ENCODE measurements at regions not wholly inside any gene's neighbourhood (a gene's known extent, or its start where the extent isn't known, plus 50 kb on each side); places are given as distances from the start of the nearest gene placed in this dataset.
"Not testable (repeated sequence)": the region's sequence is repeated elsewhere in the genome, so short reads cannot be mapped to it uniquely, and the experiment has no call there.

DNA sequence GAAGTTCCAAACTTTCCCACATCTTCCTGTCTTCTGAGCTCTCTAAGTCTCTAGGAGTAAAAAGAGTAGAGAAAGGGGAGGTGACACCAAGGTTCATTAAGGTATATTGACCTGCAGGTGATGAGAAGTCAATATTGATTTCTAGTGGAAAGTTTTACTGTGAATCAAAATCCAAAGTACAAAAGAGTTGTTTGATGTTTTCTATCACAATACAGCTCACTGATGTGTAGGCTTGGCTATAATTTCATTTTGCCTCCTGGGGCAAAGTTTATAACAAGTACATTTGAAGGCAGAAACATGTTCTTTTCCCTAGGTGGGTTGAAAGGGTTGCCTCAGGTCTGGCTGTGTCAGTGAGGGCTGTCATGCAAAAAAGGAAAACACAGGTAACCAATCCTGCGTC lies 65.2 kb upstream of the LRPPRC start:
- no peak for DNase-seq (ENCODE audit: low read depth in 2 of 2)
- TF ChIP-seq, protein P1, sequence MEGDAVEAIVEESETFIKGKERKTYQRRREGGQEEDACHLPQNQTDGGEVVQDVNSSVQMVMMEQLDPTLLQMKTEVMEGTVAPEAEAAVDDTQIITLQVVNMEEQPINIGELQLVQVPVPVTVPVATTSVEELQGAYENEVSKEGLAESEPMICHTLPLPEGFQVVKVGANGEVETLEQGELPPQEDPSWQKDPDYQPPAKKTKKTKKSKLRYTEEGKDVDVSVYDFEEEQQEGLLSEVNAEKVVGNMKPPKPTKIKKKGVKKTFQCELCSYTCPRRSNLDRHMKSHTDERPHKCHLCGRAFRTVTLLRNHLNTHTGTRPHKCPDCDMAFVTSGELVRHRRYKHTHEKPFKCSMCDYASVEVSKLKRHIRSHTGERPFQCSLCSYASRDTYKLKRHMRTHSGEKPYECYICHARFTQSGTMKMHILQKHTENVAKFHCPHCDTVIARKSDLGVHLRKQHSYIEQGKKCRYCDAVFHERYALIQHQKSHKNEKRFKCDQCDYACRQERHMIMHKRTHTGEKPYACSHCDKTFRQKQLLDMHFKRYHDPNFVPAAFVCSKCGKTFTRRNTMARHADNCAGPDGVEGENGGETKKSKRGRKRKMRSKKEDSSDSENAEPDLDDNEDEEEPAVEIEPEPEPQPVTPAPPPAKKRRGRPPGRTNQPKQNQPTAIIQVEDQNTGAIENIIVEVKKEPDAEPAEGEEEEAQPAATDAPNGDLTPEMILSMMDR (IDR thresholded peaks at IDR 0.05; ENCODE audit: low read depth, low read length) = no peak
- H3K4me3 ChIP-seq (replicated peaks in 1 of 2; ENCODE audit: low read depth in 2 of 2, low read length in 2 of 2) = no peak overlapping the region

DNA sequence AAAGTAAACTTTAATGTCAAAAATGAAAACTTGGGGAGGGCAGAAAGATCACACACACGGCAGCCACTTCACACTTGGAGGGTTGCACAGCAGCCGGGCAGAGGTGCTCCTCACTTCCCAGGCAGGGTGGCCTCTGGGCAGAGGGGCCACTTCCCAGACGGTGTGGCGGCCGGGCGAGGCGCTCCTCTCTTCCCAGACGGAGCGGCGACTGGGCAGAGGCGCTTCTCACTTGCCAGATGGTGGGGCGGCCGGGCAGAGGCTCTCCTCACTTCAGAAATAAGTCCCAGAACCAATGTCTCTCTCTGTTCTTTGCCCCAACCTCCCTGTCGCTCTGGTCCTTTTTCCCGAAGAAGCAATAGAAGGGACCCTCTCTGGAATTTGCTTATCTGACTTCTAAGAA lies 65.7 kb upstream of the LRPPRC start:
- TF ChIP-seq, protein P1 (IDR thresholded peaks at IDR 0.05; ENCODE audit: low read depth, low read length) = no peak
- no peak overlapping the region for H3K4me3 ChIP-seq (replicated peaks in 1 of 2; ENCODE audit: low read depth in 2 of 2, low read length in 2 of 2)
- DNase-seq (ENCODE audit: low read depth in 2 of 2) = no peak

DNA sequence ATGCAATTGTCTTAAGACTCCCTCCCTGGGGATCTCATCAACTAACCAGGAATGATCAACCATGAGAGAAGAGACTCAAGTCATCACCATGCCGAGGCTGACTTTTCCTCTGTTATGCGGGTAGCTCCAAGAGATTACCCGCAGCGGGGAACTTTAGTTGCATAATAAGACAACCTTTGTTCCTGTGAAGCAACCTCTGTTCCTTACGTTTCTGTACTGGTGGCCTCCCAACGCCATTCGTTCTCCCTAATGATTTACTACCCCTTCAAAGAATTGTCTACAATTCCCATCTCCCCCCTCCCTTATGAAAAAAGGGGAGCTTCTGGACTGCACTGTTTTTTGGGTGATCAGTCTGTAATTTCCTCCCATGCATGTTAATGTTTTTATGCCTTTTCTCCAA lies 66.1 kb upstream of the LRPPRC start:
- TF ChIP-seq, protein P1 (IDR thresholded peaks at IDR 0.05; ENCODE audit: low read depth, low read length) = no peak
- H3K4me3 ChIP-seq (replicated peaks in 1 of 2; ENCODE audit: low read depth in 2 of 2, low read length in 2 of 2) = no peak overlapping the region
- no peak for DNase-seq (ENCODE audit: low read depth in 2 of 2)

DNA sequence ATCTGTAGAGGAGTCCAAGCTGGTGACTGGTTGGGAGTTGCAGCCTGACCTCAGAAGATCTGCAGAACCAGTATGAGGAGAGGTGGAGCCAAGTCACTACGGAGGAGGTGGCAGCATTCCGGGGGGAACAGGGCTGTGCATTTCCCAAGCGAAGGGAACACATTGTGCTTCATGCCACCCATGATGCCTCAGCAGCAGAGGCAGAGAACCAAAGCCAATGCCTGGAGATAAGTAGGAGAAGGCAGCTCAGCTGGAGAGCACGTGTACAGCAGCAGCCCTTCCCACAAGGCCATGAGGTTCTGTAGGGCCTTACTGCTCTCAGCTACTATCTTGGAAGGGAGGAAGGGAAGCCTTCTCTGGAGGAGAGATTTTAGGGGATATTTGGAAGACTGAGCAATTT lies 67.2 kb upstream of the LRPPRC start:
- TF ChIP-seq, protein P1 (IDR thresholded peaks at IDR 0.05; ENCODE audit: low read depth, low read length) = no peak
- DNase-seq (ENCODE audit: low read depth in 2 of 2) = no peak
- H3K4me3 ChIP-seq (replicated peaks in 1 of 2; ENCODE audit: low read depth in 2 of 2, low read length in 2 of 2) = no peak overlapping the region

DNA sequence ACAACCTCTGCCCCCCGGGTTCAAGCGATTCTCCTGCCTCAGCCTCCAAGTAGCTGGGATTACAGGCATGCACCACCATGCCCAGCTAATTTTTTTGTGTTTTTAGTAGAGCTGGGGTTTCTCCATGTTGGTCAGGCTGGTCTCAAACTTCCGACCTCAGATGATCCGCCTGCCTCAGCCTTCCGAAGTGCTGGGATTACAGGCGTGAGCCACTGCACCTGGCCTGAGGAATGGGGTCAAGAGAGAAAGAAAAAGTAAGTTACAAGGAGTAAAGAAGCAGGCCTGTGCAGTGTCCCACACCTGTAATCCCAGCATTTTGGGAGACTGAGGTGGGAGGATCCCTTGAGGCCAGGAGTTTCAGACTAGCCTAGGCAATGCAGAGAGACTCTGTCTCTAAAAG lies 68.5 kb upstream of the LRPPRC start:
- DNase-seq (ENCODE audit: low read depth in 2 of 2) = not testable (repeated sequence)

DNA sequence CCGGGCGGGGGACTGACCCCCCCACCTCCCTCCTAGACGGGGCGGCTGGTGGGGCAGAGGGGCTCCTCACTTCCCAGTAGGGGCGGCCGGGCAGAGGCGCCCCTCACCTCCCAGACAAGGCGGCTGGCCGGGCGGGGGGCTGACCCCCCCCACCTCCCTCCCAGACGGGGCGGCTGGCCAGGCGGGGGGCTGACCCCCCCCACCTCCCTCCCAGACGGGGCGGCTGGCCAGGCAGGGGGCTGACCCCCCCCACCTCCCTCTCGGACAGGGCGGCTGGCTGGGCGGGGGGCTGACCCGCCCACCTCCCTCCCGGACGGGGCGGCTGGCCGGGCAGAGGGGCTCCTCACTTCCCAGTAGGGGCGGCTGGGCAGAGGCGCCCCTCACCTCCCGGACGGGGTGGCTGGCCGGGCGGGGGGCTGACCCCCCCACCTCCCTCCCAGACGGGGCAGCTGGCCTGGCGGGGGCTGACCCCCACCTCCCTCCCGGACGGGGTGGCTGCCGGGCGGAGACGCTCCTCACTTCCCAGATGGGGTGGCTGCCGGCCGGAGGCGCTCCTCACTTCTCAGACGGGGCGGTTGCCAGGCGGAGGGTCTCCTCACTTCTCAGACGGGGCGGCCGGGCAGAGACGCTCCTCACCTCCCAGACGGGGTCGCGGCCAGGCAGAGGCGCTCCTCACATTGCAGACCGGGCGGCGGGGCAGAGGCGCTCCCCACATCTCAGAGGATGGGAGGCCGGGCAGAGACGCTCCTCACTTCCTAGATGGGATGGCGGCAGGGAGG lies 71.4 kb upstream of the LRPPRC start:
- not testable (repeated sequence) for H3K4me3 ChIP-seq (replicated peaks in 1 of 2; ENCODE audit: low read depth in 2 of 2, low read length in 2 of 2); DNase-seq (ENCODE audit: low read depth in 2 of 2)

More for the DNA sequence above, 68.5 kb upstream of the LRPPRC start:
- not testable (repeated sequence) for H3K4me3 ChIP-seq (replicated peaks in 1 of 2; ENCODE audit: low read depth in 2 of 2, low read length in 2 of 2)

DNA sequence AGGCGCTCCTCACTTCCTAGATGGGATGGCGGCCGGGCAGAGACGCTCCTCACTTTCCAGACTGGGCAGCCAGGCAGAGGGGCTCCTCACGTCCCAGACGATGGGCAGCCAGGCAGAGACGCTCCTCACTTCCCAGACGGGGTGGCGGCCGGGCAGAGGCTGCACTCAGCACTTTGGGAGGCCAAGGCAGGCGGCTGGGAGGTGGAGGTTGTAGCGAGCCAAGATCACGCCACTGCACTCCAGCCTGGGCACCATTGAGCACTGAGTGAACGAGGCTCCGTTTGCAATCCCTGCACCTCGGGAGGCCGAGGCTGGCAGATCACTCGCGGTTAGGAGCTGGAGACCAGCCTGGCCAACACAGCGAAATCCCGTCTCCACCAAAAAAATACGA lies 72.0 kb upstream of the LRPPRC start:
- not testable (repeated sequence) for H3K4me3 ChIP-seq (replicated peaks in 1 of 2; ENCODE audit: low read depth in 2 of 2, low read length in 2 of 2); DNase-seq (ENCODE audit: low read depth in 2 of 2)

DNA sequence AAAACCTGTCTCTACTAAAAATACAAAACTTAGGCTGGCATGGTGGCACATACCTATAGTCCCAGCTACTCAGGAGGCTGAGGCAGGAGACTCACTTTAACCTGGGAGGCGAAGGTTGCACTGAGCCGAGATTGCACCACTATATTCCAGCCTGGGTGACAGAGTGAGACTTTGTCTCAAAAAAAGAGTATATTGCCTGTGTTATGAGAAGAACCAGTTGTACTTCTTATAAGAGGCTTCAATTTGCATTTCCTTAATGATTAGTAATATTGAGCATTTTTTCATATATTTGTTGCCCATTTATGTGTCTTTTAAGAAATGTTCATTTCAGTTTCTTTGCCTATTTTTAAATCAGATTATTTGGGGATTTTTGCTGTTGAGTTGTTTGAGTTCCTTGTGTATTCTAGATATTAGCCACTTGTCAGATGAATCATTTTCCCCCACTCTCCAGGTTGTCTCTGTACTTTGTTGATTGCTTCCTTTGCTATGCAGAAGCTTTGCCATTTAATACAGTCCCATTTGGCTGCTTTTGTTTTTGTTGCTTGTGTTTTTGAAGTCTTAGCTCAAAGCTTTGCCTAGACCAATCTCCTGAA lies 75.8 kb upstream of the LRPPRC start:
- H3K4me3 ChIP-seq (replicated peaks in 1 of 2; ENCODE audit: low read depth in 2 of 2, low read length in 2 of 2) = no peak overlapping the region
- TF ChIP-seq, protein P1 (IDR thresholded peaks at IDR 0.05; ENCODE audit: low read depth, low read length) = no peak
- DNase-seq (ENCODE audit: low read depth in 2 of 2) = no peak

DNA sequence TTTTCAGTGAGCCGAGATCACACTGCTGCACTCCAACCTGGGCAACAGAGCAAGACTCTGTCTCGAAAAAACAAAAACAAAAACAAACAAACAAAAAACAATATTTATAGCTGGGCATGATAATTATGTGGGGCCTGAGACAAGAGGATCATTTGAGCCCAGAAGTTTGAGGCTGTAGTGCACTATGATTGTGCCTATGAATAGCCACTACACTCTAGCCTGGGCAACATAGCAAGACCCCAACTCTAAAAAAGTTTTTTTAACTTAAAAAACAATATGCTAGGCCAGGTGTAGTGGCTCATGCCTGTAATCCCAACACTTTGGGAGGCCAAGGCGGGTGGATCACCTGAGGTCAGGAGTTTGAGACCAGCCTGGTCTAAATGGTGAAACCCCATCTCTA lies 77.9 kb upstream of the LRPPRC start:
- H3K4me3 ChIP-seq (replicated peaks in 1 of 2; ENCODE audit: low read depth in 2 of 2, low read length in 2 of 2); DNase-seq (ENCODE audit: low read depth in 2 of 2): not testable (repeated sequence)

DNA sequence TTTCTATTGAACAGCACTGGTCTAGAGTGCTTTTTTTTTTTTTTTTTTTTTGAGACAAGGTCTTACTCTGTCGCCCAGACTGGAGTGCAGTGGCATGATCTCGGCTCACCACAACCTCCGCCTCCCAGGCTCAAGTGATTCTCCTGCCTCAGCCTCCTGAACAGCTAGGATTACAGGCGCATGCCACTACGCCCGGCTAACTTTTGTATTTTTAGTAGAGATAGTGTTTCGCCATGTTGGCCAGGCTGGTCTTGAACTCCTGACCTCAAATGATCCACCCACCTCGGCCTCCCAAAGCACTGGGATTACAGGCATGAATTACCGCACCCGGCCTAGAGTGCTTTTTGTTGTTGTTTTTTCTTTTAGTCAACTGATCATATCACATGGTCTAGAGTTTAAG lies 79.0 kb upstream of the LRPPRC start:
- not testable (repeated sequence) for DNase-seq (ENCODE audit: low read depth in 2 of 2); H3K4me3 ChIP-seq (replicated peaks in 1 of 2; ENCODE audit: low read depth in 2 of 2, low read length in 2 of 2)

Measured in cardiac fibroblast (primary cell).